GM12872 (cell line): ENCODE measurements at regions not wholly inside any gene's neighbourhood (a gene's known extent, or its start where the extent isn't known, plus 50 kb on each side); places are given as distances from the start of the nearest gene placed in this dataset.

Experiments used
- TF ChIP-seq, protein P1 (sequence below): IDR thresholded peaks from 3 replicates; pipeline ENCODE4 v1.5.1; 2011; ENCODE audit warnings: low read depth, mild to moderate bottlenecking, low read length, moderate library complexity; ENCODE audit not compliant: insufficient read depth

DNA sequence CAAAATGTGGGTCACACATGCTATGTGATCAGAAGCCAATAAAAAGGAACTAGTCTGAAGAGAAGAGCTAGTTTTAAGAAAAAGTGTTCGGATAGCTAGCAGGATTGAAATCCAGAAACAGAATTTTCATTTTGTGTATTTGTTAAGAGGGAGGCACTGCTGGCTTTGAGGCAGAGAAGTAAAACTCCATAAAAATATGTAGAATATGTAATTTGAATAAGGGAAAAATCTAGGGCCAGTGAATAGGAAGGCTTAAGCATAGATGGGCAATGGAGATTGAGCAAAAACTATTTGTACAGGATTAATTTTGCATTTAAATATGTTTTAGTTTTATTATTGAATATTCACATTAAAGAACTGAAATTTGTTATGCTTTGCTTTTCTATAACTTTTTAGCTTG, 399.9 kb upstream of the PITX2 start:
- TF ChIP-seq, protein P1, sequence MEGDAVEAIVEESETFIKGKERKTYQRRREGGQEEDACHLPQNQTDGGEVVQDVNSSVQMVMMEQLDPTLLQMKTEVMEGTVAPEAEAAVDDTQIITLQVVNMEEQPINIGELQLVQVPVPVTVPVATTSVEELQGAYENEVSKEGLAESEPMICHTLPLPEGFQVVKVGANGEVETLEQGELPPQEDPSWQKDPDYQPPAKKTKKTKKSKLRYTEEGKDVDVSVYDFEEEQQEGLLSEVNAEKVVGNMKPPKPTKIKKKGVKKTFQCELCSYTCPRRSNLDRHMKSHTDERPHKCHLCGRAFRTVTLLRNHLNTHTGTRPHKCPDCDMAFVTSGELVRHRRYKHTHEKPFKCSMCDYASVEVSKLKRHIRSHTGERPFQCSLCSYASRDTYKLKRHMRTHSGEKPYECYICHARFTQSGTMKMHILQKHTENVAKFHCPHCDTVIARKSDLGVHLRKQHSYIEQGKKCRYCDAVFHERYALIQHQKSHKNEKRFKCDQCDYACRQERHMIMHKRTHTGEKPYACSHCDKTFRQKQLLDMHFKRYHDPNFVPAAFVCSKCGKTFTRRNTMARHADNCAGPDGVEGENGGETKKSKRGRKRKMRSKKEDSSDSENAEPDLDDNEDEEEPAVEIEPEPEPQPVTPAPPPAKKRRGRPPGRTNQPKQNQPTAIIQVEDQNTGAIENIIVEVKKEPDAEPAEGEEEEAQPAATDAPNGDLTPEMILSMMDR = no peak

DNA sequence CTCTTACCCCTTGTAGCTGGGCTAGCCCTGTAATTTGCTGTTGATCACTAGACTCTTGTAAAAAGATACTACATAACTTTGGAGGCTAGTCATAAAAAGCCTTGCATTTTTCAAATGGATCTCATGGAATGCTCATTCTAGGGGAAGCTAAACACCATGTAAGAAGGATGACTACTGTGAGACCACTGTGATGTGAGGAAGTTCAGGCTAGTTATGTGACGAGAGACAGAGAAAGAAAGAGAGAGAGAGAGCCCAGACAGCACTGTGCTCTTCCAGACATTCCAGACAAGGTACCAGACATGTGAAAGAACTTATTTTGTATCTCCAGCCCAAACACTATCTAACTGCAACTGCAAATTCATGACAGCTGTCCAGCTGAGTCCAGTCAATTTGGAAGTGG, 404.6 kb upstream of the PITX2 start:
- TF ChIP-seq, protein P1 = no peak

DNA sequence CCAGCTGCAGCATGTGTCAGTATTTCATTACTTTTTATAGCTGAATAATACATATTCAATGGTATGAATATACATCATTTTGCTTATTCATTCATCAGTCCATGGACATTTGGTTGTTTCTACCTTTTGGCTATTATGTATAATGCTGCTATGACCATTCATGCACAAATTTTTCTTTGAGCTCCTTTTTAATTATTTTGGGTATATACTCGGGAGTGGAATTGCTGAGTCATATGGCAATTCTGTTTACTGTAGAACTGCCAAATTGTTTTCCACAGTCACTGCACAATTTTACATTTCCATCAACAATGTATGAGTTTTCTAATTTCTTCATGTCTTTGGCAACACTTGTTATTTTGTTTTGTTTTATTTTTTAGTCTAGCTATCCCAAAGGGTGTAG, 405.9 kb upstream of the PITX2 start:
- TF ChIP-seq, protein P1 = no peak

DNA sequence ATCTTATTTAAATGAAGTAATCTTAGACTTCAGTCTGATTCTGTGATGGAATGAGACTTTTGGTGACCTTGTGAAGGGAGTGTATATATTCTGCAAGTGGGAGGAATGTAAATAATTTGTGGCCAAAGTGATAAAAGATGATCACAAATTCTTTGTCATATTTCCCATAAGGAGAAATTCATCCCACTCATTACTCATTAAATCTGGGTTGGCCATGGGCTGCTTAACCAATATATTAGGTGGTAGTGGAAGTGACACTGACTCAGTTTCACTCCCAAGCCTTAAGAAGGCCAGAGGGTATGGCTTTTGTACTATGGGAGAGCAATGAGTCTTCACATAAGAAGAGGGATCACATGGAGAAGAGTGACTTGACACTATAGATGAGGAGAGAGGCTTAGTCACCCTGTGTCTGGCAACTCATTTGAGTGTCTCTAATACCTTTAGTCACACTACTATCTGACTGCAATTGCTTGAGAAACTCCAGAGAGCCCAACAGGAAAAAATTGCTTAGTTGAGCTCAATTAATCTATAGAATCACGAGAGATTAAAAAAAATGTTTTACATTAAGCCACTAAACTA, 408.2 kb upstream of the PITX2 start:
- TF ChIP-seq, protein P1 = no peak

DNA sequence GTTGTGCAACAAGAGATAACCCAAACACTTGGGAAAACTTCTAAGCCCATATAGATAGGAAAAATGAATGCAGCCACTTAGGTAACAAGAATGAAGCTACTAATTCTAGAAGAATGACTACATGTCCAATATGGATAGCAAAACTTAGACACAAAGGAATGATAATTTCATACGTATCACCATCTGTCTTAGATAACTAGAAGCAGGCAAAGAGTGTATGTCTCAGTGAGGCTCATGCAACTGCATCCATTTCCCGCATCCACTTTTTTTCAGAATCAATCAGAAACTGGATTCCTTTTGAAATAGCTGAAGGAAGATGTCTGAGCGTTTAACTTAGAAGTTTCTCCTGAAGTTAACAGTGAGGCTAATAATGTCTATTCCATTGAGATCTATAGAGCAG, 408.7 kb upstream of the PITX2 start:
- TF ChIP-seq, protein P1 = no peak

DNA sequence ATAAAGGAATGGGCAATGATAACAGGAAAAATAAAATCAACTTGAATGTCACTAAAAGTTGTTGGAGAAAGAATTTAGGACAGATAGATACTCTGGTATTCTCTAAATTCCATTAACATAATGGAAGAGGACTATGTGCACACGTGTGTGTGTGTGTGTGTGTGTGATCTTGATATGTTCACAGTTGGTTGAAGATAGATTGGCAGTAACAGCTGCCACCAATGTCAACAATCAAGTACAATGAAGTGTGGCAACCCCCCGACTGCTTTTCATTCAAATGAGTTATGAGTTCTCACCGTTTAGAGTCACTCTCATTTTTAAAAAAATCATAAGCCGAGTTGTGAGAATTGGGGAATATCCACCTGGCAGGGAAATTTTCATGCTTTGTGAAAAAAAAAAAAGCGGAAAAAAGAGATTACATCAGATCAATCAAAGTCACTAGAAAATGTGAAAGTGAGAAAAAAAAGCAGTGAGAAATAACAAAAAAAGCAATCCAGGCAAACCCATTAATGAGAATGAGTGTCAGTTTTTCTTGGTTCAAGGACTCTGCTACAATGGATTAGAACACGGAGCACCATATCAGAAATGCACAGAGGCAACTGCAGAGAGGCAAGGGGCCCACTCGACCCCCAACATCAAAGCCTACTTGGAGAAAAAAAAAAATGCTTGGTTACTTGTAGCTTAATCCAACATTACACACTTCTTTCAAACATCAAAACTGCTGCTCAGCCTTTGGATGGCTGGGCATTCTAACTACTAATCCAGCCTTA, 414.9 kb upstream of the PITX2 start:
- TF ChIP-seq, protein P1 = no peak

DNA sequence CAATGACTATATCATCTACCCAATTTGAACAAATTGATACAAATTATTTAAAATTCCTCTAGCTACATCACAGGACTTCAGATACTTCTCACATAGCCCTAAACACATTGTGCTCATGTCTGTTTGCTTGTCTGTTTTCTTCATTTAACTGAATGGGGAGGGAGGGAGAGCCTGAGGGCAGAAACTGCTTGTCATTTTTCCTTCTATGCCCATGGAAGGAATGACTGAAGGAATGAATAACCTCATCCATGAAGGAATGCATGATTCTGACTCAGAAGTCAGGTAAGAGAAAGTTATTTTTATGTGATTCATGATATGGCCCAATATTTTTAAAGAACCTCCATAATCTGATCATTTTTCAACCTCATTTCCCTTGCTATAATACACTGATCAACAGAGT, 418.0 kb upstream of the PITX2 start:
- TF ChIP-seq, protein P1 = no peak
